ENCODE measurements at regions not wholly inside any gene's neighbourhood (a gene's known extent, or its start where the extent isn't known, plus 50 kb on each side); places are given as distances from the start of the nearest gene placed in this dataset.

DNA sequence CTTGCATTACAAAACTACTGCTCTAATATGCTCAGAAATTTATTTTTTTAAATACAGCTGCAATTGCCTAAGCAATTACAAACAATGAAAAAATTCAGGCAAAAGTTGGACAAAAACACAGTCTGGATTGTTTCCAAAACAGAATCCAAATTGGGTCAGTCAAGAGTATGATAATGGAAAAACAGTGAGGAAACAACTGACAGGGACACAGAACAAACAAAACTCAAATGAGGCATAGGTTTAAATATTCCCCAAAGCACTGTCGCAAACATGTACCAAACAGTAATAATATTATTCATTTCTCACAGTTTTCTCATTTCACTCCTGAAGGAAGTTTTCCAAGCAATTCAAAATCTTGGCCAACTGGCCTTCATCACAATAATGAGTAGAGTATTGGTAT is 386.6 kb downstream of the CENPC start:
- TF ChIP-seq, protein P1, sequence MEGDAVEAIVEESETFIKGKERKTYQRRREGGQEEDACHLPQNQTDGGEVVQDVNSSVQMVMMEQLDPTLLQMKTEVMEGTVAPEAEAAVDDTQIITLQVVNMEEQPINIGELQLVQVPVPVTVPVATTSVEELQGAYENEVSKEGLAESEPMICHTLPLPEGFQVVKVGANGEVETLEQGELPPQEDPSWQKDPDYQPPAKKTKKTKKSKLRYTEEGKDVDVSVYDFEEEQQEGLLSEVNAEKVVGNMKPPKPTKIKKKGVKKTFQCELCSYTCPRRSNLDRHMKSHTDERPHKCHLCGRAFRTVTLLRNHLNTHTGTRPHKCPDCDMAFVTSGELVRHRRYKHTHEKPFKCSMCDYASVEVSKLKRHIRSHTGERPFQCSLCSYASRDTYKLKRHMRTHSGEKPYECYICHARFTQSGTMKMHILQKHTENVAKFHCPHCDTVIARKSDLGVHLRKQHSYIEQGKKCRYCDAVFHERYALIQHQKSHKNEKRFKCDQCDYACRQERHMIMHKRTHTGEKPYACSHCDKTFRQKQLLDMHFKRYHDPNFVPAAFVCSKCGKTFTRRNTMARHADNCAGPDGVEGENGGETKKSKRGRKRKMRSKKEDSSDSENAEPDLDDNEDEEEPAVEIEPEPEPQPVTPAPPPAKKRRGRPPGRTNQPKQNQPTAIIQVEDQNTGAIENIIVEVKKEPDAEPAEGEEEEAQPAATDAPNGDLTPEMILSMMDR (IDR thresholded peaks at IDR 0.05; ENCODE audit: low read length), result no peak
- TF ChIP-seq EZH2 (optimal IDR thresholded peaks at IDR 0.05; ENCODE audit: low read depth, low read length) (no peak), EZH2phosphoT487 (IDR thresholded peaks at IDR 0.05; ENCODE audit: low read length) (no peak)

All from MM.1S (cell line).